Mammary epithelial cell (primary cell): ENCODE measurements at regions not wholly inside any gene's neighbourhood (a gene's known extent, or its start where the extent isn't known, plus 50 kb on each side); places are given as distances from the start of the nearest gene placed in this dataset.

Source experiments
- CTCF ChIP-seq, 2 donors: IDR thresholded peaks in 1 of 2; conservative IDR thresholded peaks in 1 of 2; 2 replicates each; pipeline ENCODE4 v1.5.1; 2011 to 2012; ENCODE audit warnings: inconsistent platforms in 2 of 2, low read length in 2 of 2, mild to moderate bottlenecking in 2 of 2, control low read depth in 1 of 2, low read depth in 1 of 2; ENCODE audit not compliant: insufficient read depth in 1 of 2; ENCODE audit errors: extremely low read depth in 1 of 2
- EZH2 ChIP-seq: IDR thresholded peaks from 2 replicates; pipeline ENCODE4 v1.6.1; 2012; ENCODE audit warnings: low read length, inconsistent platforms, borderline replicate concordance

DNA sequence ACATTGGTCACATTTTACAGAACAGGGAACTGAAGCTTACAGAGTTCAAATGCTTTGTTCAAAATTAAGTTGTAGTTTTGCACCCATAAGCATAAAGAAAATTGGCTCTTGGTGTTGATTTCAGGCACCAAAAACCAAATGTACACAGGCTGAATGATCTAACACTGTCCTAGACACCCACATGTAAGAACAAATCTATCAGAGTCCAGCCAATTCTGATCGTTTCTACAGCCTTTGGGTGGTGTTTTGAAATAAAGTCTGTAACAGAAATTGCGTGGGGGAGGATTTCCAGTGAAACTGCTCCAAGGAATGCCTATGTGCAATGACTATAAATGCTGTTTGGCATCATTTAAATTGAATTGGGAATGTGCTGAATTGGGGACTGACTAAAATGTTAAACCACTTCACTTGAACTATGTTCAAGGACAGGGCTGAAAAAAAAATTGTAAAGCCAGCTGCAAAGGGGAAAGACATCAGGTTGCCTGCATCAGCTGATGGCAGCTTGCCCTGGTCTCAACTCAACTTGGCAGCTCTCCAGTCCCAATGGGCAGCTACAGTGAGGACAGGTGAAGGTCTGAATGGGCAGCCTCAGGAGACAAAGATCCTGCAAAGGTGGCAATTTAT lies 92.2 kb upstream of the TRPC7 start:
- TF ChIP-seq CTCF (conservative IDR thresholded peaks at IDR 0.05 in 1 of 2, IDR thresholded peaks at IDR 0.05 in 1 of 2; ENCODE audit: extremely low read depth in 1 of 2, insufficient read depth in 1 of 2, low read depth in 1 of 2, low read length in 2 of 2) (no peak), EZH2 (no peak)
